HG03039 (cell line): ENCODE measurements at regions not wholly inside any gene's neighbourhood (a gene's known extent, or its start where the extent isn't known, plus 50 kb on each side); places are given as distances from the start of the nearest gene placed in this dataset.

Source experiments
- ATAC-seq: cut with Tn5 transposase; IDR thresholded peaks from one replicate; pipeline ENCODE4 v1.9.1; 2021; ENCODE audit warnings: mild to moderate bottlenecking, moderate library complexity; ENCODE audit not compliant: unreplicated experiment

GRCh38 chr6:140576004-140576555 is 1201.6 kb upstream of the CITED2 start:
- ATAC-seq: no peak

GRCh38 chr6:140572867-140573266 is 1198.4 kb upstream of the CITED2 start:
- no peak for ATAC-seq

GRCh38 chr6:140572129-140572528 is 1197.7 kb upstream of the CITED2 start:
- no peak for ATAC-seq

- ATAC-seq: no peak
Observed at GRCh38 chr6:140571145-140571544, 1196.7 kb upstream of the CITED2 start.

GRCh38 chr6:140567466-140567865 is 1193.0 kb upstream of the CITED2 start:
- ATAC-seq: no peak

GRCh38 chr6:140566781-140567277 is 1192.4 kb upstream of the CITED2 start:
- no peak for ATAC-seq

- no peak for ATAC-seq
Observed at GRCh38 chr6:140563728-140564127, 1189.3 kb upstream of the CITED2 start.

- ATAC-seq: no peak
Observed at GRCh38 chr6:140561701-140562100, 1187.3 kb upstream of the CITED2 start.

- ATAC-seq: no peak
Observed at GRCh38 chr6:140560671-140561070, 1186.2 kb upstream of the CITED2 start.

GRCh38 chr6:140559458-140559857 is 1185.0 kb upstream of the CITED2 start:
- no peak for ATAC-seq

GRCh38 chr6:140554421-140554820 is 1180.0 kb upstream of the CITED2 start:
- no peak for ATAC-seq

- no peak for ATAC-seq
Observed at GRCh38 chr6:140548366-140548765, 1173.9 kb upstream of the CITED2 start.

GRCh38 chr6:140546640-140547039 is 1172.2 kb upstream of the CITED2 start:
- ATAC-seq: no peak

GRCh38 chr6:140544431-140544830 is 1170.0 kb upstream of the CITED2 start:
- ATAC-seq: no peak

GRCh38 chr6:140542863-140543262 is 1168.4 kb upstream of the CITED2 start:
- ATAC-seq: no peak

- ATAC-seq: no peak
Observed at GRCh38 chr6:140541288-140541687, 1166.8 kb upstream of the CITED2 start.

GRCh38 chr6:140540743-140541142 is 1166.3 kb upstream of the CITED2 start:
- ATAC-seq: no peak

- no peak for ATAC-seq
Observed at GRCh38 chr6:140538926-140539325, 1164.5 kb upstream of the CITED2 start.

GRCh38 chr6:140537834-140538705 is 1163.6 kb upstream of the CITED2 start:
- no peak for ATAC-seq

- ATAC-seq: no peak
Observed at GRCh38 chr6:140537211-140537610, 1162.8 kb upstream of the CITED2 start.

- ATAC-seq: no peak
Observed at GRCh38 chr6:140535511-140535910, 1161.1 kb upstream of the CITED2 start.

GRCh38 chr6:140533526-140533925 is 1159.1 kb upstream of the CITED2 start:
- ATAC-seq: no peak
